ENCODE measurements at regions not wholly inside any gene's neighbourhood (a gene's known extent, or its start where the extent isn't known, plus 50 kb on each side); places are given as distances from the start of the nearest gene placed in this dataset.

DNA sequence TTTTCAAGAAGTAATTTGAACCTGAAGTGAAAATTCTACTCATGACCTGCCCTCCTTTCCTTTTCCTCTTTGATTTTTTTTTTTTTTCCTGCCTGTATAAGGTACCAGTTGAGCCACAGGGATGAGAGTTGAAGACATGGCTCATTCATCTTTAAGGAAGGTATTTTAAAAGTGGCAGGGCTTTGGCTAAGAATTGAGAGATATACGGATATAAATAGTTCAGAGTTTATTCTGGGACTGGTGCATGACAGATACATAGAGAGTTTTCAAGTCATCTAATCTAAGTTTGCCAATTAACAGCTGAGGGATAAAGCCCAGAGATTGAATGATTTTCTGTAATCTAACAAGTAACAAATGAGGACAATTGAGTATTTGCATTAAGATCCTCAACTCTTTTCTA lies 69.8 kb downstream of the BTBD3 start:
- Histone ChIP-seq H3K27ac (replicated peaks in 1 of 4) (no peak overlapping the region), H3K36me3 (no peaks in the 10 kb centered on the region), H3K4me3 (no peak overlapping the region), H3K27me3 (no peaks in the 10 kb centered on the region), H3K4me1 (peaks cover 0 to 6% (median 0%) of the 10 kb centered on the region in 4 donors), H3K9me3 (no peaks in the 10 kb centered on the region)
- intact Hi-C loops (cut with DNase I): no loop called here
- WGBS: 50% methylated on average over 1 of the region's 1 CpG
- DNase-seq (ENCODE audit: extremely low spot score): no peak
- no peak for TF ChIP-seq POLR2AphosphoS5 (IDR thresholded peaks at IDR 0.05)
- TF ChIP-seq EP300 (IDR thresholded peaks at IDR 0.05): no peak
- TF ChIP-seq, protein P1, sequence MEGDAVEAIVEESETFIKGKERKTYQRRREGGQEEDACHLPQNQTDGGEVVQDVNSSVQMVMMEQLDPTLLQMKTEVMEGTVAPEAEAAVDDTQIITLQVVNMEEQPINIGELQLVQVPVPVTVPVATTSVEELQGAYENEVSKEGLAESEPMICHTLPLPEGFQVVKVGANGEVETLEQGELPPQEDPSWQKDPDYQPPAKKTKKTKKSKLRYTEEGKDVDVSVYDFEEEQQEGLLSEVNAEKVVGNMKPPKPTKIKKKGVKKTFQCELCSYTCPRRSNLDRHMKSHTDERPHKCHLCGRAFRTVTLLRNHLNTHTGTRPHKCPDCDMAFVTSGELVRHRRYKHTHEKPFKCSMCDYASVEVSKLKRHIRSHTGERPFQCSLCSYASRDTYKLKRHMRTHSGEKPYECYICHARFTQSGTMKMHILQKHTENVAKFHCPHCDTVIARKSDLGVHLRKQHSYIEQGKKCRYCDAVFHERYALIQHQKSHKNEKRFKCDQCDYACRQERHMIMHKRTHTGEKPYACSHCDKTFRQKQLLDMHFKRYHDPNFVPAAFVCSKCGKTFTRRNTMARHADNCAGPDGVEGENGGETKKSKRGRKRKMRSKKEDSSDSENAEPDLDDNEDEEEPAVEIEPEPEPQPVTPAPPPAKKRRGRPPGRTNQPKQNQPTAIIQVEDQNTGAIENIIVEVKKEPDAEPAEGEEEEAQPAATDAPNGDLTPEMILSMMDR (IDR thresholded peaks at IDR 0.05): no peak
- no peak for TF ChIP-seq POLR2A (IDR thresholded peaks at IDR 0.05; ENCODE audit: low read depth)

DNA sequence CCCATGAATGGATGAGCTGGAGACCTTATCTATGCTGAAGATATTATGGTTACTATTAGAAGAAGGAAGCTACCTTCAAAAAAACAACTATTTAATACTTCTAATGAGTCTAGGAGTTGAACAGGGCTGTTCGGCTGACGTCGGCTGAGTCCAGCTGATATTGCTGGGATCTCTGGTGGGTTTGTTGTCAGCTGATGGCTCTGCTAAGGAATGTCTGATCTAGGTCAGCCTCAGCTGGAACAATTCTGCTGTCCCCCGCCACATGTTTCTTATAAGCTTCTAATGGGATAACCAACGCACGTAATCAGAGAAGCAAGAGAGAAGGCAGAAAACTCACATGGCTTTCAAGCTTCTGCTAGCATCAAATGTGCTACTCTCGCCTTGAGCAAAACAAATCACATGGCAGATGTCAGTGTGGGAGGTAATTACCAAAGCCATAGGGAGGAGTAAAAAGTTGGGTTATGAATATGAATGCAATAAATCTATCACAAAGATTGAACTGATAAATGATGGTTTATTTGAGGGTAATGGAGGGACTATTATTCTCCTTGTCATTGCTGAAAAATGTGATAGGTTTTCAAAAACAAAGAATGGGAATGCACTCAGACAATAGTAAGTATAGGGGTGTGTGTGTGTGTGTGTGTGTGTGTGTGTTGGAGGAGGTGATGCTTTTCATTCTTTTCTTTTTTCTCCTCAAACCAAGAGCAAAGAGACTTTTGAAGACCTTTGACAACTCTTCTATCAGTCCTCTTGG lies 71.5 kb downstream of the BTBD3 start:
- DNase-seq (ENCODE audit: extremely low spot score): no peak
- H3K27ac ChIP-seq (replicated peaks in 1 of 4): no peak overlapping the region
- no peak overlapping the region for H3K4me3 ChIP-seq
- no peaks in the 10 kb centered on the region for H3K27me3 ChIP-seq
- 92% methylated on average over 7 of the region's 7 CpGs for WGBS
- TF ChIP-seq EP300 (IDR thresholded peaks at IDR 0.05): no peak
- no peak for TF ChIP-seq POLR2AphosphoS5 (IDR thresholded peaks at IDR 0.05)
- no peak for TF ChIP-seq POLR2A (IDR thresholded peaks at IDR 0.05; ENCODE audit: low read depth)
- TF ChIP-seq, protein P1 (IDR thresholded peaks at IDR 0.05): no peak
- no peaks in the 10 kb centered on the region for H3K36me3 ChIP-seq
- no peaks in the 10 kb centered on the region for H3K9me3 ChIP-seq
- intact Hi-C loops (cut with DNase I): no loop called here
- peaks cover 0 to 6% (median 0%) of the 10 kb centered on the region in 4 donors for H3K4me1 ChIP-seq

DNA sequence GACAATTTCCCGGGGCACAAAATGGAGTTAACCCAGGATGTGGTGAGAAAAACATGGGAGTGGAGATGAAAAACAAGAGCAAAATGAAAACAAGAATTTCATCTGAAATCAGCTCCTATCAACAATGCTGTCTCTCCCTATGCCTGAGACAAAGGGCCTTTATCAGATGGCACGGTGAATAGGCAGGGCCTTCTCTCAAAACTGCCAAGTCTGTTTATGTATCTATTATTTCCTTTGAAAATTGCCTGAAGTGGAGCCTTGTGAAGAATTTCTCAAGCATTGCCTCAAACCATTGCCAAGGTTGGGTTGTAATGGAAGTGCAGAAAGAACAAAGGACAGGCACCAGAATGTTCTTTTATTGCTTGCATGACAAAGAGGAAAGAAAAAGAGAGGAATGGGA lies 74.7 kb downstream of the BTBD3 start:
- intact Hi-C loops (cut with DNase I): no loop called here
- no peak for TF ChIP-seq POLR2AphosphoS5 (IDR thresholded peaks at IDR 0.05)
- TF ChIP-seq, protein P1 (IDR thresholded peaks at IDR 0.05): no peak
- TF ChIP-seq POLR2A (IDR thresholded peaks at IDR 0.05; ENCODE audit: low read depth): no peak
- TF ChIP-seq EP300 (IDR thresholded peaks at IDR 0.05): no peak
- H3K9me3 ChIP-seq: no peaks in the 10 kb centered on the region
- no peak overlapping the region for H3K4me3 ChIP-seq
- peaks cover 0 to 3% (median 0%) of the 10 kb centered on the region in 4 donors for H3K4me1 ChIP-seq
- H3K27me3 ChIP-seq: no peaks in the 10 kb centered on the region
- WGBS: 95% methylated on average over 2 of the region's 2 CpGs
- H3K36me3 ChIP-seq: no peaks in the 10 kb centered on the region
- no peak overlapping the region for H3K27ac ChIP-seq (replicated peaks in 1 of 4)
- no peak for DNase-seq (ENCODE audit: extremely low spot score)

DNA sequence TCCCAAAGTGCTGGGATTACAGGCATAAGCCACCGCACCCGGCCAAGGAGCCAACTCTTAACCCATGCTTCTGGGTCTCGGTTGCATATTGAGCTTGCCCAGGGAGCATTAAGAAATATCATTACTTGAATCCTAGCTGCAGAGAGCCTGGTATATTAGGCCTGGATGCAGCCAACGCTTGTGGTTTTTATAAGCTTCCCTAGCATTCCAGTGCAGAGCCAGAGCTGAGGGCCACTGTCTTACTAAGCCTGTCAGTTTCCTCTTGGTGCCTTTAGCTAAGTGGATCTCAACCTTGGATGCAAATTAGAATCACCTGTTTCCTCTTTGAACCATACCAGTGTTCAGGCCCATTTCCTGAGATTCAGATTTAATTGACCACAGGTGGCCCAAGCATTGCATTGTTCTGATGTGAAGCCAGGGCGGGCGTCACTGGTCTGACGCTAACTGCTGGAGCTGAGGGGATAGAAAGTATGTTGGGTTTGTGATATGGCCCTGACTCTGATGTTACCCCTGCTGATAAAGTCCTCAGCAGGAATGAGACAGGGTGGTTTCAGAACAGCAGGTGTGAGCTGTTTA lies 76.3 kb downstream of the BTBD3 start:
- H3K27ac ChIP-seq (replicated peaks in 1 of 4): no peak overlapping the region
- 93% methylated on average over 5 of the region's 7 CpGs for WGBS
- no peaks in the 10 kb centered on the region for H3K9me3 ChIP-seq
- peak; percentile 80 for DNase-seq (ENCODE audit: extremely low spot score)
- H3K4me3 ChIP-seq: no peak overlapping the region
- TF ChIP-seq EP300 (IDR thresholded peaks at IDR 0.05) (no peak), POLR2AphosphoS5 (IDR thresholded peaks at IDR 0.05) (no peak), POLR2A (IDR thresholded peaks at IDR 0.05; ENCODE audit: low read depth) (no peak)
- TF ChIP-seq, protein P1 (IDR thresholded peaks at IDR 0.05): no peak
- intact Hi-C loops (cut with DNase I): no loop called here
- H3K27me3 ChIP-seq: no peaks in the 10 kb centered on the region
- no peaks in the 10 kb centered on the region for H3K36me3 ChIP-seq
- H3K4me1 ChIP-seq: no peaks in the 10 kb centered on the region
